BJ (cell line): ENCODE measurements at regions not wholly inside any gene's neighbourhood (a gene's known extent, or its start where the extent isn't known, plus 50 kb on each side); places are given as distances from the start of the nearest gene placed in this dataset.

Experiments
- CTCF ChIA-PET: fragments of 350-600 bp; formaldehyde crosslinking; extraction: SDS; loops from one replicate; lab custom pipeline; 2021; ENCODE audit warnings: antibody characterized with exemption, inconsistent platforms; lab: Yijun Ruan, JAX
- POLR2A ChIA-PET: fragments of 300-600 bp; sonication (Branson Sonifier 250); formaldehyde crosslinking; extraction: SDS; loops from one replicate; lab custom pipeline; 2021; ENCODE audit warnings: antibody characterized with exemption; lab: Charles Lee
- DNase-seq: peaks from one replicate; pipeline ENCODE4 v3.0.0-alpha.2; 2011; ENCODE audit warnings: low read depth
- H3K27me3 ChIP-seq: 2 replicates; pipeline ENCODE4 v1.6.0; 2011; ENCODE audit warnings: low read length; ENCODE audit not compliant: control insufficient read depth, insufficient read depth
- H3K36me3 ChIP-seq: 2 replicates; pipeline ENCODE4 v1.5.1; 2011; ENCODE audit warnings: low read length; ENCODE audit not compliant: control insufficient read depth, insufficient read depth
- H3K4me3 ChIP-seq: 2 replicates; pipeline ENCODE4 v1.5.1; 2011; ENCODE audit warnings: low read depth, mild to moderate bottlenecking, control low read depth, low read length
- TF ChIP-seq, protein P1 (sequence below): IDR thresholded peaks from 2 replicates; pipeline ENCODE4 v1.5.1; 2011; ENCODE audit warnings: low read depth, mild to moderate bottlenecking, control low read depth, inconsistent platforms, low read length, moderate library complexity; ENCODE audit not compliant: insufficient read depth

DNA sequence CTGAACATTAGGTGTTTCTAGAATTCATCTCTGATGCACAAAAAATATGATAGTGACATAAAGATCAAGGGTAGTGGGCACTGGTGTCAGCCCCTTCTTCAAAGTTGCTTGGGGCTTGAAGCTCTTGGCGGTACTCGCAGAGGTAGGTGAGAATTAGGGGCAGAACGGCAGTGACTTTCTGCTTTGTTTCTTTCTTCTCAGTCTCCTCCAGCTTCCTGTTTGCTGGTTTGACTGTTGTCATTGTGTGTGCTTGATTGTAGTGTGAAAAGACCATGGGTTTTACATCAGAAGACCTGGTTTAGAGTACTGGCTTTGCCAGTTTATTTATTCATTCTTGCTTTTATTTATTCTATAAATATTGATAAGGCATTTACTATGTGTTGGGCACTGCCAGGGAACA is 156.7 kb upstream of the PLET1 start:
- no peak for DNase-seq
- peaks cover 3% of the 10 kb centered on the region; the same call in 1 of the 2 replicates for H3K27me3 ChIP-seq
- TF ChIP-seq, protein P1, sequence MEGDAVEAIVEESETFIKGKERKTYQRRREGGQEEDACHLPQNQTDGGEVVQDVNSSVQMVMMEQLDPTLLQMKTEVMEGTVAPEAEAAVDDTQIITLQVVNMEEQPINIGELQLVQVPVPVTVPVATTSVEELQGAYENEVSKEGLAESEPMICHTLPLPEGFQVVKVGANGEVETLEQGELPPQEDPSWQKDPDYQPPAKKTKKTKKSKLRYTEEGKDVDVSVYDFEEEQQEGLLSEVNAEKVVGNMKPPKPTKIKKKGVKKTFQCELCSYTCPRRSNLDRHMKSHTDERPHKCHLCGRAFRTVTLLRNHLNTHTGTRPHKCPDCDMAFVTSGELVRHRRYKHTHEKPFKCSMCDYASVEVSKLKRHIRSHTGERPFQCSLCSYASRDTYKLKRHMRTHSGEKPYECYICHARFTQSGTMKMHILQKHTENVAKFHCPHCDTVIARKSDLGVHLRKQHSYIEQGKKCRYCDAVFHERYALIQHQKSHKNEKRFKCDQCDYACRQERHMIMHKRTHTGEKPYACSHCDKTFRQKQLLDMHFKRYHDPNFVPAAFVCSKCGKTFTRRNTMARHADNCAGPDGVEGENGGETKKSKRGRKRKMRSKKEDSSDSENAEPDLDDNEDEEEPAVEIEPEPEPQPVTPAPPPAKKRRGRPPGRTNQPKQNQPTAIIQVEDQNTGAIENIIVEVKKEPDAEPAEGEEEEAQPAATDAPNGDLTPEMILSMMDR, result no peak
- POLR2A ChIA-PET, result no interaction called here
- CTCF ChIA-PET, result no interaction called here
- no peak overlapping the region for H3K4me3 ChIP-seq
- no peaks in the 10 kb centered on the region for H3K36me3 ChIP-seq

DNA sequence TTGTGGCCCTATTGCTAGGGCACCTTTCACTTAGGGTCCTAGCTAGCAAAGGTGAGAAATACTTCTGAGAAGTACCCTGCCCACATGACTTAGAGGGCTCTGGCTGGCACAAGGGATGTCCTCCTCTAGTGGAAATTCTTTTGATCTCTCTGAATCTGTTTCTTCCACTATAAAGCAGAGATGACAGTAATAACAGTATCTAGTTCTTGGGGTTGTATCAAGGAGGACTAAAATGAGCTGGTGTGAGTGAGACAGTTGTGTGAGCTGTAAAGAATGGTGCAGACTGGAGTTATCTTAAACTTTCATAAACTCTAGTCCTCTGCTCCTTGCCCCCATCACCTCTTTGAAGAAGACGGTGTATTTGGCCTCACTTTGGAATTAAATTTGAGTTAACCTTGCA is 157.8 kb upstream of the PLET1 start:
- Histone ChIP-seq H3K27me3 (peaks cover 3% of the 10 kb centered on the region; the same call in 1 of the 2 replicates), H3K36me3 (no peaks in the 10 kb centered on the region), H3K4me3 (no peak overlapping the region)
- no peak for DNase-seq
- CTCF ChIA-PET, result no interaction called here
- TF ChIP-seq, protein P1, result no peak
- POLR2A ChIA-PET, result no interaction called here

DNA sequence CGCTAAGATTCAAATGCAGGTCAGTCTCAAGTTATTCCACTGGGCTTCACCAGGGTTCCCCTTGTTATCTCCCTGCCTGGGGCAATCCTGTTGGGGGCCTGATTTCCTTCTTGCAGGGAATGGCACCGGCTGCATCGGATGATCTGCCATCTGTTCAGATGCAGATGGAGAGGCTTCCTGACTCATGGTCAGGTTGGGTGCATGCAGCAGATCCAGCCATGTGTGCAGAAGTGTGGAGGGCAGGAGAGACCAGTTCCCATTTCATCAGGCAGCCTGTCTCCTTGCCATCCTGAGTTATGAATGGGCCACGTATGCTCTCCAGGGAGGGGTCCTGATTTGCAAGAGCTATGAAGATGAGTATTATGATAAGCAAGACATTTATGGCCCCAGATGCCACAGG is 161.2 kb upstream of the PLET1 start:
- POLR2A ChIA-PET, result no interaction called here
- TF ChIP-seq, protein P1, result no peak
- CTCF ChIA-PET, result interaction anchor here (1.5 kb wide), 1 partner anchor 12 kb away, joined by 4 read pairs; no protein-coding TSS in a partner anchor
- Histone ChIP-seq H3K27me3 (peaks cover 3% of the 10 kb centered on the region; the same call in 1 of the 2 replicates), H3K4me3 (no peak overlapping the region), H3K36me3 (no peaks in the 10 kb centered on the region)
- DNase-seq, result no peak

DNA sequence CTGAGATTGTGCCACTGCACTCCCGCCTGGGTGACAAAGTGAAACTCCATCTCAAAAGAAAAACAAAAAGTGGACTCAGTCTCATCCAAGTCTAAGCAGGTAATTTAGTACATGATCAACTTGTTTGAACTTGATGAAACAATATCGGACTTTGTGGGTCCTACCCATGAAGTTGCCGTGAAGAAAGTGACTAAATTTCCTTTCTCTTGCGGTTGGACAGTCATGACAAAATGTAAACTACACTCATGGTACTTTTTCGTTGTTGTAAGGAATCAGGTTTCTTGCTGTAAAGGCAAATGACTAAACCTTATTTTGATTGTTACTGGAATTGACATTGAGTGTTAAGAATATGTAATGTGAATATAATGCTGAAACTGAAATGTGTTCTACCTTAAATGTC is 164.5 kb upstream of the PLET1 start:
- TF ChIP-seq, protein P1, result no peak
- ChIA-PET POLR2A (no interaction called here), CTCF (no interaction called here)
- H3K27me3 ChIP-seq, result no peaks in the 10 kb centered on the region; the same call in 1 of the 2 replicates
- no peaks in the 10 kb centered on the region for H3K36me3 ChIP-seq
- DNase-seq, result no peak
- H3K4me3 ChIP-seq, result no peak overlapping the region

DNA sequence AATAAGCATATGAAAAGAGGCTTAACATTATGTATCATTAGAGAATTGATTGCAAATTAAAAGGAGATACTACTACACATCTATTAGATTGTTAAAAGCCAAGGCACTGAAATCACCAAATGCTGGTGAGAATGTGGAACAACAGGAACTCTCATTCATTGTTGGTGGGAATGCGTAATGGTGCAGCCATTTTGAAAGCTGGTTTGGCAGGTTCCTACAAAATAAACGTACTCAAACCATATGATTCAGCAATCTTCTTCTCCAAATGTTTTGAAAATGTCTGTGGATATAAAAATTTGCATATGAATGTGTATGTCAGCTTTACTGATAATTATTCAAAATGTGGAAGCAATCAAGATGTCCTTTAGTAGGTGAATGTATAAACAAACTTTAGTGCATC is 176.4 kb upstream of the PLET1 start:
- CTCF ChIA-PET, result no interaction called here
- POLR2A ChIA-PET, result no interaction called here
- TF ChIP-seq, protein P1, result no peak
- no peaks in the 10 kb centered on the region for H3K36me3 ChIP-seq
- H3K4me3 ChIP-seq, result no peak overlapping the region
- no peak for DNase-seq
- H3K27me3 ChIP-seq, result 0 out of 2 replicates have a peak, but pooled peaks cover 1% of the 10 kb centered on the region
